GM19455 (cell line): ENCODE measurements at regions not wholly inside any gene's neighbourhood (a gene's known extent, or its start where the extent isn't known, plus 50 kb on each side); places are given as distances from the start of the nearest gene placed in this dataset.
A peak's percentile ranks its signal among the peaks of the same experiment; 100 is the strongest.

Experiments used
- ATAC-seq: cut with Tn5 transposase; IDR thresholded peaks from one replicate; pipeline ENCODE4 v1.9.1; 2021; ENCODE audit not compliant: unreplicated experiment

DNA sequence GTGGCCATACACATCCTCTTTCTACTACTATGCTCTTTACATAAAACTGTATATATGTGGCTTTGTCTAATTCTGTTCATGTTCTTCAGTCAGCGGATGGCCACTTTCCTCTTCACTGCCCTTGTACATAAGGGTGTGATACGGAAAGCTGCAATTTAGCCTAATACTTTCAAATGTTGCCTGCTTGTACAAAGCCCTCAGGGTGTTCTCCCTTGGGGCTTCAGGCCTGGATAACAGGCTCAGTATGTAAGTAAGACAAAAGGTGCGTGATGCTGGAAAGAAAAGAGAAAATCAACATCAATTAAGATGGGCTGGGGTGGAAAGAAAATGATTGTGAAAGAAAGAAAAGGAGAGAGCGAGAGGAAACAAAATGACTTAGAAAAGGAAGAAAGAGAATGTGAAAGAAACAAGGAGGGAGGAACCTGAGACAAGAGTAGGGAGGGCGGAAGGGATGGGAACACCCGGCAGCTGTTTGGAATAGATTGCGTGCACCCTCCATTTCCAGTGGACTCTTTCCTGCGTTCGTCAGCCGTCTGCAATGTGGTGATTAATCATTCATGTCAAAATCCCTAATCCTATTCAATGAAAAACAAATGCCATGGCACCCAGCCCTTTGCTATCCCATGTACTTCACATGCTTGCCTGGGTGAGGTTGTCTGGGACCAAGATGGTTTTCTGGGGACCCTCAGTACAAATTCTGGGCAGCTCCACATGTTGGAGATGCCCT lies 553.6 kb downstream of the NUF2 start:
- ATAC-seq = no peak

DNA sequence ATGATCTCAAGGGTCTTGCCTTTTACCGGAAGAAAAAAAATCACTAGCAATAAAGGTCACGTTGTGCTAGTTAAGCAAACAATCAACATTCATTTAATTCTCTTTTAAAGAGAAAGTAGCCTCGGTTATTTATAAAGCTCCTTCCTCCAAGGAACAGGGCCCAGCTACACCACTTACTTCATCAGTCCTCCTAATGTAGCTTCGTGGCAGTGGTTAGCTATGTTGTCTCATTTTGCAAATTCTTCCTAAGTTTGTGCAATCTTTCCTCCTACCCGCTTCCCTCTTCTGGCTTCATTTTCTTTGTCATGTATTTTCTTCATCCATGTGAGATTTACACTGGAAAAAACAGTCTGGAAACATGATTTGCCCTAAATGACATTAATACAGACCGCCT lies 554.2 kb downstream of the NUF2 start:
- no peak for ATAC-seq

DNA sequence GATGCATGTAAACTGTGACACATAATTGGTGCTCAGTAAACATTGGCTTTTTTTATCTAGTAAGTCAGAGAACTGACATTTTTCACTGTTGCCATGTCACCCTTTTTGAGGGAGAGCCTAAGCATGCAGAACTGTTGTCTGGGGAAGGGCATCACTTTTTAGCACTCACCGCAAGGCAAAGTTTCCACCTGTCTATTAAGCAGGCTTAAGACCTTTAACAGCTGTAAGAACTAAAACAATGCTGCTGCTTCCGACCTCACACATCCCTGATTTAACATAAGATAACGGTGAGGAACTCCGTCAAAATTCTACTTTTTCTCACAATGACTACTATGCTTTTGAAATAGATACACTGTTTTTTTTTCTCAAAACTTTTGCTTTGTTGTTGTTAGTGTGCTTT lies 554.8 kb downstream of the NUF2 start:
- ATAC-seq = no peak

DNA sequence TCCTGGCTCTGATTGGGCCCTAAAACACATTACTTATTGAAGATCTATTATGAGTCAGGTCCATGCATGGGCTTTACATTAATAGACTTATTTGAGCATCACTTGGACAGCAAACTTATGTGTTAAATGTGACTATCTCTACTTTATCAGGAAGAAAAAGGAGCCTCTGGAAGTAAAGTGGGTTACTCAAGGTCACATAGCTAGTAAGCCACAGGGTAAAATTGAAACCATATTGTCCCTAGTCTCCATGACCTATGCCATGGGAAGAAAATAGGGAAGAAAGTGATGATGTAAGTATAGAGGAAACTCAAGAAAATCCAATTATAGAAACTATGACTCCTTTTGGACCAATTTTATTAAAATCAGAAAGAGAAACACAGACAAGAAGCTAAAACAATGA lies 555.3 kb downstream of the NUF2 start:
- ATAC-seq = no peak

DNA sequence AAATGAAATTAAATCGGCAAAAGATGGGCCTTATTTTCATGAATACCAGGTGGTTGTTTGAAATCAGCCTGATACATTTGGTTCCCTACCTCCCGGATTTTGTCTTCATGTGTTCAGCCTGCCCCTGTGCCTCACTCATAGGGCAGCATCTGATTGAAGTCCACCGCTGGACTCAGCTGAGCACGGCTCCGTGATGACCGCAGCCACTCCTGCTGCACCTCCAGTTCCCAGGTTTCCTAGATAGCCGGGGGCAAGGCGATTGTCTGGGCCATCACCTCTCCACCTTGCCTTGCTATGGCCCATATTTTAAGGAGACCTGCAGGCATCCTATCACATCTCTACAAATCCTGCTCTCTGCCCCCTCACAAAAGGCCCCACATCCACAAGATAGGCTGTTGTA lies 563.8 kb downstream of the NUF2 start:
- no peak for ATAC-seq

DNA sequence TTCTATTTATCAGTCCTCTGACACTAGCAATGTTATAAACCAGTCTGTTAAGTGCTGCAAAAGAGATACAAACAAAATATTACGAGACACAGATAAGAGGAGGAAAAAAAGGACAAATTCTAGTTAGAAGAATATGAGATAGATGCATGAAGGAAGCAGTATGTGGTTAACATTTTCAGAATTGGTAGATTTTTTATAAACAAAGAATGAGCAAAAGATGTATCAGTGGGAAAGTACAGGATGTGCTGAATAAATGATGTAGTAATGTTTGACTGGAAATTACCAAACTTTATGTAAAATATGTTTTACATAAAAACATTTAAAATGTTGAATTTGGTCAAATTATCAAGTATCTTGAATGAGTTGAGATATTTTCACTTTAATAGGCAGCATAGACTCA lies 574.2 kb downstream of the NUF2 start:
- no peak for ATAC-seq

DNA sequence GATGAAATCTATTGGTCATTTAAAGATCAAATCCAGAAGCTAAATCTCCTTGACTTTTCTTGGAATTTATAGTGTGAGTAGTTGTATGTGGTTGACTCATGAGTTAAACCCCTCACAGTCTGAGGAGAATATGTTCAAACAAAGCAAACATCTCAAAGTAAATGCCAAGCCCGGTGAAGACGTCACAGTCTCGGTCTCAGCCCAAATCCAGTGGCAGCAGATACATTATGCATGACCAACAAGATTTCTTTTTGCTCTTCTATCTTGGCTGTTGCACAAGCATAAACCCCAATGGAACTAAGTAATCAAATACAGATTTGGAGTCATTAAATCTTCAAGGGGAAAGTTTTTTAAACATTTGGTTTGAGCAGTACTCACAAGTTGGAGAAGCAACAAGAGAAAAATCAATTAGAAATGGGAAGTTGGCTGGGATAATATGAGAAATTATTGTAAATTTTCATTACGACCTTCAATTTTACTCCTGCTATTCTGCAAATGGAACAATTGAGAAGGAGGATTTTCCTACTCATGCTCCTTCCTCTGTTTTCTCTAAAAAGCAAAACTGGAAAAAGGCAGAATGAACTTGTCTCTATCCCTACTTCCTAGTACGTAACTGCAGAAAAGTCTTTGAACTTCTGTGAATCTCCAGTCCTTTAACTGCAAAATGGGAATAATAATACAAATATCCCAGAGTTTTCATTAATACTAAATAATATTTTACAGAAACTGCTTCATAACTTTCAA lies 575.8 kb downstream of the NUF2 start:
- no peak for ATAC-seq

DNA sequence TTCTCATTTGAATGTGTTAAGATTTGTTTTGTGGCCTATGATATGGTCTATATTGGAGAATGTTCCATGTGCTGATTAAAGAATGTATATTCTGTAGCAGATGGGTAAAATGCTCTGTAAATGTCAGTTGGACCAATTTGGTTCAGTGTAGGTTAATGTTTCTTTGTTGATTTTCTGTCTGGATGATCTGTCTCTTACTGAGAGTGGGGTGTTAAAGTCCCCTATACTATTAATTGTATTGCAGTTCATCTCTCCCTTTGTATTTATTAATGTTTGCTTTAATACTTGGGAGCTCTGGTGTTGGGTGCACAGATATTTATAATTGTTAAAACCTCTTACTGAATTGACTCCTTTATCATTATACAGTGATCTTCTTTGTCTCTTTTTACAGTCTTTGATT lies 584.5 kb downstream of the NUF2 start:
- ATAC-seq = no peak

DNA sequence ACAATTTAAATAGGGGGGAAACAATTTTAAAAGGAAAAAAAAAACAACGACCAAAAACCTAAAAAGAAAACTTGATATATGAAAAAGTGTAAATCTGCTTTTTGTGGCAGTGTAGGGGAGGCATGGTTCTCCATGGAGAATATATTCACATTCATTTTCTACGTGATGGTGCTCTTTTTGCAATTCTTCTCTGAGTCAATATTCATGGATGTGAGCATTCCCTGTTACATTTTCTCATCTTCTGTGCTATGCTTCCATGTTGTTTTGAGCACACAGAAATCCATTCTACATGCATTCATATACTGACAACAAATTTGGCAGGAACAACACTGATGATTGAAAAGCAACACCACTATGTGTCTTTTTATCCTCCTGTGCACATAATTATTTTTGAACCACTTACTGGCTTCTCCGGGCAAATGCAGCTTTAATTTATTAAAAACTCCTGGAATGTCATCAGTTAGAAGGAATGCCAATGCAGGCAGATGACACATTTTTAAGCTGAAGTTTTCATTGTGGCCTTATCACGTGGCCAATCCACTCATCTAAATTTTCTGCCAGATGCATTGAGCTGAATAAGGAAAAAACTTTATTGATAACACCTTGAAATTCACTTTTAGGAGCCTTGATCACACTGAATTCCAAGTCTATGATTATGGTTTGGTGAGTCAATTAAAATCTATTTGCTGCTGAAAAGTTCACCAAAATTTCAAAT lies 590.6 kb downstream of the NUF2 start:
- no peak for ATAC-seq

DNA sequence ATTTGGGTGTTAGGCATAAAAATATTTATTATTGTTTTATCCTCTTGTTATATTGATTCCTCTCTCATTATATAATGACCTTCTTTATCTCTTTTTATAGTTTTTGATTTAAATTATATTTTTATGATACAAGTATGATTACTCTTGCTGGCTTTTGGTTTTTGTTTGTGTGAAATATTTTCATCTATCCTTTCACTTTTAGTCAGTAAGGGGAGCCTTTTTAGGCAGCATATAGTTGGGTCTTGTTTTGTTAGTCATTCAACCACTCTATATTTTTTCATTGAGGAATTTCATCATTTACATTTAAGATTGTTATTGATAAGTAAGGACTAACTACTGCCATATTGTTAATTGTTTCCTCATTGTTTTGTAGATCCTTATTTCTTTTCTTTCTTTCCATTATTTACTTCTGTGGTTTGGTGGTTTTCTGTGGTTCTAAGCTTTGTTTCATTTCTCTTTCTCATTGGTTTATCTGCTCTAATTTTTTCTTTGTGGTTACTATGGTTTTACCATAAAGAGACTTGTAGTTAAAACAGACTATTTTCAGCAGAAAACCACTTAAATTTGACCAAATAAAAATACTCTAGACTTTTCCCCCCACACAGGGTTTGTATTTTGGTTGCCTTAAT lies 593.1 kb downstream of the NUF2 start:
- ATAC-seq = peak; percentile 57

DNA sequence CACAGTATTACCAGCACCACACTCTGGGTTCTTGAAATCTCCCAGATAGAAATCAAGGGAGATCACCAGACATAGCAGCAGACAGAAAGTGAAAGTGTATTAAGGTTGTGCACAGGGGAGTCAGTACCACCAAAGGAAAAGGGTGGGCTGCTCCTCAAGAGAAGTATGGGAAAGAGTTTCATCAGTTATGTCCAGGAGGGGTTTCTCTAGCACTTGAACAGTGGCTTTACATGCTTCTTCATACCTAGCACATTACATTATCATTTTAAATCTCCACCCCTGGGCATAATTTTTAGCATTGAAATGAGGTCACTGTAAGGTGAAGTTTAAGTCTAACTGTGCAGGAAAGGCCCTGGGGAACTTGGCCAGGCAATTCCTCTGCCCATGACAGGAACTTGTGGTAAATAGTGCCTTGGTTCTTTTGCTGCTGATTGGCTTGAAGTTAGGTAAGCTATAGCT lies 601.0 kb downstream of the NUF2 start:
- no peak for ATAC-seq

DNA sequence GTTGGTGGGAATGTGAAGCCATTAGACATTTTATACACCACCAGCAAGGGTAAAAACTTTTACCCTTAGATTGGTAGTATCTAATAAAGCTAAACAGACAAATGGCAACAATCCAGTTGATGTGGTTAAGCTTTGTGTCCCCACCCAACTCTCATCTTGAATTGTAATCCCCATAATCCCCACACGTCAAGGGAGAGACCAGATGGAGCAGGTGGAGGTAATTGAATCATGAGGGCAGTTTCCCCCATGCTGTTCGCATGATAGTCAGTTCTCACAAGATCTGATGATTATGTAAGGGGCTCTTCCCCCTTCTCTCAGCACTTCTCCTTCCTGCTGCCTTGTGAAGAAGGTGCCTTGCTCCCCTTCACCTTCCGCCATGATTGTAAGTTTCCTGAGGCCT lies 602.3 kb downstream of the NUF2 start:
- no peak for ATAC-seq

DNA sequence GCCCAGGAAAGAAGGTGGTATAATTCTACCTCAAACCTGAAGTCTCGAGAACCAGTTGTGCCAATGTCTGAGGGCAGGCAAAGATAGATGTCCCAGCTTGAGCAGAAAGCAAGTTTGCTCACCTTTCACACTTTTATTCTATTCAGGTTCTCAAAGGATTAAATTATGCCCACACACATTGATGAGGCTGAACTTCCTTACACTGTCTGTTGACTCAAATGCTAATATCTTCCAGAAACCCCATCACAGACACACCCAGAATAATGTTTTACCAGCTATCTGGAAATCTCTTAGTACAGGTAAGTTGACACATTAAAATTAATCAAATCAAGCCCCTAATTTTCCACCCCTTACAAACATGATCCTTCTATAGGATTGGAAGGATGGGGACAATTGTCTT lies 605.7 kb downstream of the NUF2 start:
- no peak for ATAC-seq

DNA sequence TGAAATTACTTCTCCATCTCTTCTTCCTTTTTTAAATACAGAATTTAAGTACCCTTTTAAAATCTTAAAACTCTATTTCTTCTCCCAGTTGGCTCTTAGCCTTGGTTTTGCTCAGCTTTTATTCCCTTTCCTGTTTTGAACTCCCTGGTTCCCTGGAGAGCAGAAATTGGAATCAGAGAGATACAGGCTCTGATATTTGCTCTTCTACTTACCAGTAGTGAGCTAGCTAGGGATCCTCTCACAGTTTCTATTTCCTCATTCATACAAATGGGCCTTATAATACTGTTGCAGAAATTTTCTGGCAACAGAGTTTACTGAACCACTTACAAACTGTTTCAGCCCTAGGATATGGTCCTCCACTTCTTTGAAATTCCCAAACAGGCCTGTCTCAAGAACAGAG lies 606.3 kb downstream of the NUF2 start:
- ATAC-seq = no peak

DNA sequence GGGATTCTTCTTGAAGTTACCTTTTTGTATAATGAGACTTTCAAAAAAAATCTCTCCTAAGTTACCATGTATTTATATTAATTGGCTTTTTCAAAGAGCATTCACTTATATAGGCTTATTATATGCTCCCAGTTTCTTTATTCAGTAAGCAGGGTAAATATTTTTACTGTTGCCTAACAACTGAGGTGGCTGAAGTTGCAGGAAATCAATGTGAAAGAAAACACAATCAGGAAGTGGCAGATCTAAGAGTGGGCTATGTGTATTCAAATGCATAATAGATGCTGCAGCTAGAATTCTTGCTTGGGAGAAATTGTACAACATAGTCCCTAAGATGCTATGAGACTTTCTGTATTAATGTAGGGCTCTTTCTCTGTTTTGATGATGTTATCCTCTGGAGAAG lies 606.9 kb downstream of the NUF2 start:
- ATAC-seq = no peak

DNA sequence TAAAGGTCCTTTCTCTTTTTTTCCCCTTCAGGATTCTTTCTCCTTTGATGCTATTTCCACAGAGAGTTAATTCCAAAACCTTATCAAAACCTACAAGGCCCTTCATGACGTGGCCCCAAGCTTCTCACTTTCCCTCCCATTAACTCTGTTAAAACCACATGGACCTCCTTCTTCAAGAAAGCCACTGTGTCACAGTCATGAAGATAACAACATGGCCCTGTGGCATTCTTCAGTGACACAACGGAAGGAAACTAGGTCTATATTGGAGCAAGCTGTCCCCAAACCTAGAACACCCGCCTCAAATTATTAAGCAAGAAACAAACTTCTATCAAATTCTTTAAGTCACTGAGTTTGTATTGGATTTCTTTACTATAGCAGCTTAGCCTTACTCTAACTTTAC lies 611.1 kb downstream of the NUF2 start:
- no peak for ATAC-seq

DNA sequence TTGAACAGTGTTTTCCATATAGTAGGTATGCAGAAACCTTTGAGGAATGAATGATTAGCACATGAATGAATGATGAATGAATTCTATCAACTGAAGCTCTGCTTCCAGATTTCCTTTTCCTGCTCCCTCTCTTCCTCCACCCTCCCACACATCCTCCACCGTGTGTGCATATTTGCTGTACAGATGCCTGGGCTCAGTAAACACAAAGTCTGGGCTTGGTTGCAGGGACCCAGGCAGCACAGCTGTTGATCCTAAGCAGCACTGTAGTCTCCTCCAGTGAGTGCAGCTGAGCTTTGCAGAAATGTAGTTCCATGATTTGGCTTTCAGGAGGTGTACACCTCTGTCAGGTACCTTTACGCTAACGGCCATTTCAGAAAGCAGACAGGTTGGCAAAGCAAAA lies 611.7 kb downstream of the NUF2 start:
- no peak for ATAC-seq

DNA sequence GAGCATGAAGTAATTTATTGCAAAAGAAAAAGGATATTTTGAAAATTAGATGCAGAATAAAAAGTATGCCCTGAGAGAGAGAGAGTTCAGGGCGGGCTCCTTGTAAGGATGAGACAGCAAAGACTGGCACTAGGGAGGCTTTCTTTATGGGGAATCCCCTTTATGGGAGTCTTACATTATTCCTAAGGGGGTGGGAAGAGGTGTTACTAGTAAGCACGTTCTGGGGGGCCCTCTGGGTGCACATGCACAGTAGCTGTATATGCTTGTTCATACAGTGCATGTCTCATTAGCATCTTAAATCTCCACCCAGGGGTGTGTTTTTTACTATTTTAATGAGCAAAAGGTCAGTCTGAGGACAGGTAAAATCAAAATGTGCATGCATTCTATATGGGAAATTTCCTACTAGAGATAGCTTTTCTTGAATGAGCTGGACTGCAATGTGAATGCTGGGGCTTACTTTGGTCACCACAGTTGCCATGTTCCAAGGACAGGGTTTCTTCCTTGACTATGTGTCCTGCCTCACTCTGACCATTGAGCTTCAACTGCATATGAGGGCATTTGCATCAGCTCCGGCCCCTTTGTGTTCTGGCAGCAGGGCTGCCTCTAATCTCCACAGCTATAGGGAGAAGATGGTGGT lies 614.1 kb downstream of the NUF2 start:
- no peak for ATAC-seq

DNA sequence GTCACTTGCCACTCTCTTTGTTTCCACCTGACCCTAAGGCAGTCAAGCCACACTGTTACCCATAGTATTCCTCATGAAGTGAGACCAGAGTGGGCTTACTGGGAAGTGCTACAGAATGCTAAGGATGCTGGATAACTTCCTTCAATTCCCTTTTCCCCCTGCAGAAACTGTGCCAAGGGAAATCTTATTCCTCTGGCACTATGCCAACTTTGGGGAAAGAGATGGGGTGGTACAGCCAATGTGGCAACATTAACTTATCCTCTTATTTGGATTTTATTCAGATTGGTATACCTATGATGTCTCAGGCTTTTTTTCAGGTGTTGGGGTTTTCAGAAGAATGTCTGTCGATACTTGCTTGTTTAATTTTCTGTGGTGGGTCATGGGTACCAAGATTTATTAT lies 599.4 kb upstream of the PBX1 start:
- no peak for ATAC-seq

DNA sequence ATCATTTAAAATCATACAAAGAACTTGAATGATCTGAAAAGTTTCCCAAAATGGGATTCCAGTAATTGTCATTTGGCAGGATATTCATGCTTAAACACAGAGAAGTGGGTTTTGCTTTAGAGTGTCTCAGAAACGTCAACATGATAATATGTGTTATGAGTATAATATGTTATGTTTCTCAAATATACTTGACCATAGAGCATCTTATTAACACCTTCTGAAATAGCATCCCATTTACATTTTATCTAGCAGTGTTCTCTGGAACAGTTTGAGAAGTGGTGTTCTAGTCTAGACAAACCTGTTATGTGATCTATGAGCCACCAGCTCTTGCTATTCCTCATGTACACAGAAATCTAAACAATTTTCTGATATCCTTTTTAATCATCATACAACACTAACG lies 588.8 kb upstream of the PBX1 start:
- no peak for ATAC-seq

DNA sequence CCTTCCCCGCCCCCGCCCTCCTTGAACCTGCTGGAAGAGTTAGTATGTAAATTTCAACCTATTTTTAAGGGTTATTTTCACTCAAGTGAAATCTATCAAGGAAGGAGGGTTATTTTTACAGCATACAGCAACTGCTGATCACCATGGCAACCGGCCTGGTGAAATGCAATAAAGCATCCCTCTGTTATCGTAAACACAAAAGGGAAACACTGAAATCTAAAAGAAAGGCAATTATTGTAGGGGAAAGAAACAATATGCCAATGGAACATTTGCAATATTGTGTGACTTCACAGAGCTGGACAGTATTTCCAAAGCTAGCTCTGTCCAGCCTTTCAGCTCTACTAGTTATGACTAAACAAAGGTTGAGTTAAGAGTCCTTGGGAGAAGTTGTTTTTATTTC lies 588.3 kb upstream of the PBX1 start:
- ATAC-seq = no peak
